Breast epithelium (tissue), 3 donors: ENCODE measurements at regions not wholly inside any gene's neighbourhood (a gene's known extent, or its start where the extent isn't known, plus 50 kb on each side); places are given as distances from the start of the nearest gene placed in this dataset.

Experiments
- CTCF ChIP-seq, 3 donors: fragments of 450-650 bp; IDR thresholded peaks; one replicate each; pipeline ENCODE4 v1.5.1; 2016 to 2017; ENCODE audit warnings: antibody characterized with exemption in 3 of 3, mild to moderate bottlenecking in 3 of 3, moderate library complexity in 3 of 3
- POLR2AphosphoS5 ChIP-seq, 3 donors: sonication (generic); formaldehyde crosslinking; IDR thresholded peaks; one replicate each; pipeline ENCODE4 v1.6.1; 2017; ENCODE audit warnings: antibody characterized with exemption in 3 of 3

GRCh38 chr12:124205405-124205804, 89.5 kb upstream of the RFLNA start:
- TF ChIP-seq CTCF (IDR thresholded peaks at IDR 0.05) (no peak), POLR2AphosphoS5 (IDR thresholded peaks at IDR 0.05) (no peak)
